ENCODE measurements at regions not wholly inside any gene's neighbourhood (a gene's known extent, or its start where the extent isn't known, plus 50 kb on each side); places are given as distances from the start of the nearest gene placed in this dataset.

- DNase-seq = no peak
Observed at GRCh38 chr15:31247404-31247803, 79.2 kb upstream of the KLF13 start.

GRCh38 chr15:31248263-31248662 lies 78.4 kb upstream of the KLF13 start:
- no peak for DNase-seq

- no peak for DNase-seq
Observed at GRCh38 chr15:31248951-31249350, 77.7 kb upstream of the KLF13 start.

- DNase-seq = no peak
Observed at GRCh38 chr15:31250033-31250432, 76.6 kb upstream of the KLF13 start.

GRCh38 chr15:31251165-31251564 lies 75.5 kb upstream of the KLF13 start:
- no peak for DNase-seq

- DNase-seq = no peak
Observed at GRCh38 chr15:31252171-31252785, 74.4 kb upstream of the KLF13 start.

GRCh38 chr15:31254431-31255175 lies 72.0 kb upstream of the KLF13 start:
- DNase-seq = no peak

- no peak for DNase-seq
Observed at GRCh38 chr15:31255176-31255510, 71.5 kb upstream of the KLF13 start.

- no peak for DNase-seq
Observed at GRCh38 chr15:31255732-31256377, 70.8 kb upstream of the KLF13 start.

GRCh38 chr15:31256378-31257265 lies 70.0 kb upstream of the KLF13 start:
- no peak for DNase-seq

- no peak for DNase-seq
Observed at GRCh38 chr15:31257286-31257685, 69.3 kb upstream of the KLF13 start.

- DNase-seq = no peak
Observed at GRCh38 chr15:31258260-31258659, 68.4 kb upstream of the KLF13 start.

GRCh38 chr15:31259562-31260252 lies 66.9 kb upstream of the KLF13 start:
- no peak for DNase-seq

GRCh38 chr15:31260646-31261265 lies 65.9 kb upstream of the KLF13 start:
- DNase-seq = no peak

- DNase-seq = no peak
Observed at GRCh38 chr15:31261266-31262142, 65.1 kb upstream of the KLF13 start.

- DNase-seq = no peak
Observed at GRCh38 chr15:31262143-31262530, 64.5 kb upstream of the KLF13 start.

- DNase-seq = no peak
Observed at GRCh38 chr15:31262901-31263671, 63.5 kb upstream of the KLF13 start.

- DNase-seq = peak; percentile 52
Observed at GRCh38 chr15:31263751-31264558, 62.7 kb upstream of the KLF13 start.

- no peak for DNase-seq
Observed at GRCh38 chr15:31264559-31265089, 62.0 kb upstream of the KLF13 start.

All from effector CD8-positive, alpha-beta T cell (primary cell).